ENCODE measurements at regions not wholly inside any gene's neighbourhood (a gene's known extent, or its start where the extent isn't known, plus 50 kb on each side); places are given as distances from the start of the nearest gene placed in this dataset.

DNA sequence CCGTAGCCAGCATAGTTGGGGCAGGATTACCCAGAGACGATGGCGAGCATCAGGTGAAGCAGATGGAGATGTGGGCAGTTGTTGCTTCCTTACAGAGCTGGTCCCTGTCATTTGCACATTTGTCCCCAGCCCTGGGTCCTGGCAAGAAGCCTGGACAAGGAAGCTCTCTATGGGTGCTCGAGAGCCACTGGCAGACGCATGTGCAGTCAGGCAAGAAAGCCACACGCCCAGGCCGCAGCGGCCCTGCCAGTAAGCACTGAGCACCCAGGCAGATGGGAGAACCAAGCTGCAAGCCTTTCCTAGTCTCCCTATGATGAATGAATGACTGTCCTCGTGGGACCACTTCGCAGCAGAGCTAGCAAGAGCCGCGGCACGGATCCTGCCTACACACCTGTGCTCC, 182.8 kb downstream of the FOXO1 start (continued):
- no peak for TF ChIP-seq E2F8 (IDR thresholded peaks at IDR 0.05; ENCODE audit: low read depth, partially characterized antibody)
- TF ChIP-seq SUZ12 (IDR thresholded peaks at IDR 0.05; ENCODE audit: unreplicated experiment), result no peak
- no peak for TF ChIP-seq ESRRA (IDR thresholded peaks at IDR 0.05; ENCODE audit: low read length)
- no peak for TF ChIP-seq ZBED1 (IDR thresholded peaks at IDR 0.05; ENCODE audit: borderline replicate concordance)

DNA sequence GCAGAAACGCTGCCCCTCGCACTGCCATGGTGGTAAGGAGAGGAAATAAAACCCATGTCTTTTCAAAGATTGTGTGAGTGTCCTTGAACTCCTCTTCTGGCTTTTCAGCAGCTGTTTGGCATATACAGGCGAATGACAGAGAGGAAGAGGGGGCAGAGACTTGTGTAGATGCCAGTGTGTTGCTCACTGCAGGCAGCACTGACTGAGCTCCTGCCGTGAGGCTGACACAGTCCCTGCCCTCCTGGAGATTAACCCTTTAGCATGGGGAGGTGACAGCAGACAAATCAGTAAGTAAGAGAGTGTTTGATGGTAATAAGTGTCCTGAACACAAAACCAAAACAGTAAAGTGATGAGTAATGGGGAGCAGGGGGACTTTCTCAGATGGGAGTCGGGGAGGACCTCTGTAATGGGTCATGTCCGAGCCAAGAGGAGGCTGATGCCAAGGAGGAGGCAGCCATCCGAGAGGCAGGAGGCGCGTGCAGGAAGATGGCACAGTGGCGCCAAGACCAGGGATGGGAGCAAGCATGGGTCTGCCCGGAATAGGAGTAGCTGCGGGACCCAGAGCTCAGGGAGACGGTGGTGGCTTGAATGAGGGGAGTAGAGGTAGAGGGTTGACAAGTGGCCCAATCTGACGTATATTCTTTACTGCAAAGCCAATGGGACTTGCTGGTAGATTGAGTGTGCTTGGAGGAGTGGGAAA, 182.2 kb downstream of the FOXO1 start:
- Histone ChIP-seq H4K20me1 (ENCODE audit: control insufficient read depth, insufficient read depth) (no peaks in the 10 kb centered on the region; the same call in 1 of the 2 replicates), H3K36me3 (ENCODE audit: control insufficient read depth in 2 of 2, insufficient read depth in 2 of 2, low read length in 1 of 2) (no peaks in the 10 kb centered on the region), H2AFZ (ENCODE audit: control insufficient read depth, low read depth, low read length) (no peak overlapping the region), H3K4me1 (ENCODE audit: control insufficient read depth, insufficient read depth, low read length) (peaks cover 19% of the 10 kb centered on the region), H3K4me2 (ENCODE audit: control insufficient read depth, insufficient read depth) (no peak overlapping the region), H3K79me2 (ENCODE audit: control insufficient read depth, insufficient read depth, low read length) (no peaks in the 10 kb centered on the region), H3K27me3 (replicated peaks in 1 of 2; ENCODE audit: control insufficient read depth in 2 of 2, insufficient read depth in 2 of 2, low read length in 1 of 2) (no peaks in the 10 kb centered on the region; a peak in 1 of 4 replicates), H3K27ac (ENCODE audit: control insufficient read depth, insufficient read depth) (no peak overlapping the region), H3K9ac (ENCODE audit: control insufficient read depth, insufficient read depth, low read length) (no peak overlapping the region), H3K4me3 (no peak overlapping the region), H3K9me3 (replicated peaks; ENCODE audit: control insufficient read depth, insufficient read depth, low read length) (peaks cover 2% of the 10 kb centered on the region; the same call in 1 of the 3 replicates)
- RAD21 ChIA-PET (ENCODE audit: unreplicated experiment), result no interaction called here
- ATAC-seq (no peak), DNase-seq (ENCODE audit: low read depth, low spot score) (no peak), FAIRE-seq (peak; percentile 31)
- SMC1A ChIA-PET (ENCODE audit: uncharacterized antibody, unreplicated experiment), result interaction anchor here (0.6 to 1.9 kb wide), 4 partner anchors 28 to 370 kb away, joined by 3 to 4 read pairs (median 3); no protein-coding TSS in a partner anchor
- intact Hi-C loops (cut with micrococcal nuclease; ENCODE audit: unreplicated experiment), result loop anchor here (2.0 kb wide), 1 partner anchor 35 kb away; no protein-coding TSS in a partner anchor
- CTCF ChIA-PET, result interaction anchor here (0.6 to 1.6 kb wide), 2 partner anchors 31 to 184 kb away, joined by 3 to 4 read pairs; no protein-coding TSS in a partner anchor
- POLR2A ChIA-PET, result no interaction called here
- in situ Hi-C loops (cut with MboI), result no loop called here
- 55% methylated on average over 14 of the region's 14 CpGs for WGBS (ENCODE audit: insufficient coverage, insufficient replicate concordance, low lambda C conversion rate, missing lambda C conversion rate)
- no TSS peak for BruUV-seq (replicated peaks)
- TF ChIP-seq, protein P1, sequence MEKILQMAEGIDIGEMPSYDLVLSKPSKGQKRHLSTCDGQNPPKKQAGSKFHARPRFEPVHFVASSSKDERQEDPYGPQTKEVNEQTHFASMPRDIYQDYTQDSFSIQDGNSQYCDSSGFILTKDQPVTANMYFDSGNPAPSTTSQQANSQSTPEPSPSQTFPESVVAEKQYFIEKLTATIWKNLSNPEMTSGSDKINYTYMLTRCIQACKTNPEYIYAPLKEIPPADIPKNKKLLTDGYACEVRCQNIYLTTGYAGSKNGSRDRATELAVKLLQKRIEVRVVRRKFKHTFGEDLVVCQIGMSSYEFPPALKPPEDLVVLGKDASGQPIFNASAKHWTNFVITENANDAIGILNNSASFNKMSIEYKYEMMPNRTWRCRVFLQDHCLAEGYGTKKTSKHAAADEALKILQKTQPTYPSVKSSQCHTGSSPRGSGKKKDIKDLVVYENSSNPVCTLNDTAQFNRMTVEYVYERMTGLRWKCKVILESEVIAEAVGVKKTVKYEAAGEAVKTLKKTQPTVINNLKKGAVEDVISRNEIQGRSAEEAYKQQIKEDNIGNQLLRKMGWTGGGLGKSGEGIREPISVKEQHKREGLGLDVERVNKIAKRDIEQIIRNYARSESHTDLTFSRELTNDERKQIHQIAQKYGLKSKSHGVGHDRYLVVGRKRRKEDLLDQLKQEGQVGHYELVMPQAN (conservative IDR thresholded peaks at IDR 0.05), result no peak
- TF ChIP-seq NR2F1 (conservative IDR thresholded peaks at IDR 0.05) (no peak), SUZ12 (IDR thresholded peaks at IDR 0.05; ENCODE audit: unreplicated experiment) (no peak), GABPA (IDR thresholded peaks at IDR 0.05; ENCODE audit: low read depth) (no peak), RELB (IDR thresholded peaks at IDR 0.05; ENCODE audit: low read depth) (no peak), TCF12 (IDR thresholded peaks at IDR 0.05; ENCODE audit: low read depth, low read length) (no peak), CBX5 (IDR thresholded peaks at IDR 0.05; ENCODE audit: low read depth) (no peak), KLF5 (IDR thresholded peaks at IDR 0.05; ENCODE audit: partially characterized antibody) (no peak)
- TF ChIP-seq, protein P2, sequence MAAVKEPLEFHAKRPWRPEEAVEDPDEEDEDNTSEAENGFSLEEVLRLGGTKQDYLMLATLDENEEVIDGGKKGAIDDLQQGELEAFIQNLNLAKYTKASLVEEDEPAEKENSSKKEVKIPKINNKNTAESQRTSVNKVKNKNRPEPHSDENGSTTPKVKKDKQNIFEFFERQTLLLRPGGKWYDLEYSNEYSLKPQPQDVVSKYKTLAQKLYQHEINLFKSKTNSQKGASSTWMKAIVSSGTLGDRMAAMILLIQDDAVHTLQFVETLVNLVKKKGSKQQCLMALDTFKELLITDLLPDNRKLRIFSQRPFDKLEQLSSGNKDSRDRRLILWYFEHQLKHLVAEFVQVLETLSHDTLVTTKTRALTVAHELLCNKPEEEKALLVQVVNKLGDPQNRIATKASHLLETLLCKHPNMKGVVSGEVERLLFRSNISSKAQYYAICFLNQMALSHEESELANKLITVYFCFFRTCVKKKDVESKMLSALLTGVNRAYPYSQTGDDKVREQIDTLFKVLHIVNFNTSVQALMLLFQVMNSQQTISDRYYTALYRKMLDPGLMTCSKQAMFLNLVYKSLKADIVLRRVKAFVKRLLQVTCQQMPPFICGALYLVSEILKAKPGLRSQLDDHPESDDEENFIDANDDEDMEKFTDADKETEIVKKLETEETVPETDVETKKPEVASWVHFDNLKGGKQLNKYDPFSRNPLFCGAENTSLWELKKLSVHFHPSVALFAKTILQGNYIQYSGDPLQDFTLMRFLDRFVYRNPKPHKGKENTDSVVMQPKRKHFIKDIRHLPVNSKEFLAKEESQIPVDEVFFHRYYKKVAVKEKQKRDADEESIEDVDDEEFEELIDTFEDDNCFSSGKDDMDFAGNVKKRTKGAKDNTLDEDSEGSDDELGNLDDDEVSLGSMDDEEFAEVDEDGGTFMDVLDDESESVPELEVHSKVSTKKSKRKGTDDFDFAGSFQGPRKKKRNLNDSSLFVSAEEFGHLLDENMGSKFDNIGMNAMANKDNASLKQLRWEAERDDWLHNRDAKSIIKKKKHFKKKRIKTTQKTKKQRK (IDR thresholded peaks at IDR 0.05; ENCODE audit: low read depth, low read length), result no peak
